ENCODE measurements at regions not wholly inside any gene's neighbourhood (a gene's known extent, or its start where the extent isn't known, plus 50 kb on each side); places are given as distances from the start of the nearest gene placed in this dataset.

DNA sequence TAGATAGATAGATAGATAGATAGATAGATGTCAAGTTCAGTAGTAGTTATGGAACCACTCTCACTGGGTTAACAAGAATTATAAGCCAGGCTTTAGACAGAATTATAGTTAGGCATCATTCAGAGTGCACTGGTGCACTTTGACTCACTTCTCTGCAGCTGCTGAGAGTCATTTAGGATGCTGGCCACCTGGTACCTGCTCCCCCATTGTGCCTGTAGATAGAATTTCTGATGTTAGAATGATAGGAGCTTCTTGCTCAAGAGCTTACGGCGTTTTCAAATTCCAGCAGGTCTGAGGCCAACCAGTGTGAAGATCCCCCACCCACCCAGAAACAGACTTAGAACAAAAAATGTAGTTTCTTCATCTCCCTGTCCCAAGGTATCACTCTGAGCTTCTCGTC lies 107.8 kb upstream of the HMCN1 start:
- Histone ChIP-seq H2BK15ac (ENCODE audit: low read depth, low read length) (no peak overlapping the region), H2BK5ac (ENCODE audit: insufficient read length, low read length) (no peak overlapping the region), H2AK5ac (ENCODE audit: insufficient read length, low read length) (no peak overlapping the region), H3K4me2 (ENCODE audit: insufficient read depth, insufficient read length, low read length) (no peak overlapping the region), H3K23me2 (ENCODE audit: insufficient read length, low read depth, low read length, poor library complexity, severe bottlenecking) (no peaks in the 10 kb centered on the region), H3K4ac (ENCODE audit: low read depth, low read length) (no peak overlapping the region), H2BK12ac (ENCODE audit: insufficient read length, low read depth, low read length) (no peak overlapping the region), H2AFZ (ENCODE audit: low read length) (no peak overlapping the region), H4K91ac (ENCODE audit: insufficient read length, low read depth, low read length) (no peak overlapping the region), H4K5ac (ENCODE audit: insufficient read length, low read depth, low read length) (no peak overlapping the region), H3K23ac (ENCODE audit: insufficient read length, low read depth, low read length) (no peak overlapping the region), H4K8ac (replicated peaks; ENCODE audit: insufficient read length, low read depth, low read length) (no peak overlapping the region), H3T11ph (ENCODE audit: low read length) (no peak overlapping the region), H3K4me1 (ENCODE audit: insufficient read depth, low read length) (peaks cover 1% of the 10 kb centered on the region; the same call in 1 of the 2 replicates), H3K27ac (ENCODE audit: insufficient read length, low read depth, low read length) (no peak overlapping the region), H4K20me1 (ENCODE audit: control insufficient read depth, insufficient read depth, insufficient read length) (no peaks in the 10 kb centered on the region), H3K27me3 (ENCODE audit: insufficient read depth, low read length) (no peaks in the 10 kb centered on the region), H3K79me2 (ENCODE audit: insufficient read depth, low read length) (no peaks in the 10 kb centered on the region), H2BK20ac (ENCODE audit: low read depth, low read length, poor library complexity, severe bottlenecking) (no peak overlapping the region), H3K18ac (ENCODE audit: insufficient read length, low read depth, low read length) (no peak overlapping the region), H3K9ac (ENCODE audit: extremely low read depth, insufficient read length, low read length) (no peak overlapping the region), H3K79me1 (ENCODE audit: insufficient read depth, low read depth, low read length, poor library complexity, severe bottlenecking) (no peaks in the 10 kb centered on the region), H3K14ac (ENCODE audit: insufficient read depth, low read length) (no peak overlapping the region), H3K9me3 (ENCODE audit: control insufficient read depth, low read depth, low read length) (no peaks in the 10 kb centered on the region), H3K56ac (ENCODE audit: insufficient read length, low read depth, low read length) (no peak overlapping the region), H2BK120ac (ENCODE audit: low read depth, low read length, poor library complexity, severe bottlenecking) (no peak overlapping the region)
- TF ChIP-seq, protein P1, sequence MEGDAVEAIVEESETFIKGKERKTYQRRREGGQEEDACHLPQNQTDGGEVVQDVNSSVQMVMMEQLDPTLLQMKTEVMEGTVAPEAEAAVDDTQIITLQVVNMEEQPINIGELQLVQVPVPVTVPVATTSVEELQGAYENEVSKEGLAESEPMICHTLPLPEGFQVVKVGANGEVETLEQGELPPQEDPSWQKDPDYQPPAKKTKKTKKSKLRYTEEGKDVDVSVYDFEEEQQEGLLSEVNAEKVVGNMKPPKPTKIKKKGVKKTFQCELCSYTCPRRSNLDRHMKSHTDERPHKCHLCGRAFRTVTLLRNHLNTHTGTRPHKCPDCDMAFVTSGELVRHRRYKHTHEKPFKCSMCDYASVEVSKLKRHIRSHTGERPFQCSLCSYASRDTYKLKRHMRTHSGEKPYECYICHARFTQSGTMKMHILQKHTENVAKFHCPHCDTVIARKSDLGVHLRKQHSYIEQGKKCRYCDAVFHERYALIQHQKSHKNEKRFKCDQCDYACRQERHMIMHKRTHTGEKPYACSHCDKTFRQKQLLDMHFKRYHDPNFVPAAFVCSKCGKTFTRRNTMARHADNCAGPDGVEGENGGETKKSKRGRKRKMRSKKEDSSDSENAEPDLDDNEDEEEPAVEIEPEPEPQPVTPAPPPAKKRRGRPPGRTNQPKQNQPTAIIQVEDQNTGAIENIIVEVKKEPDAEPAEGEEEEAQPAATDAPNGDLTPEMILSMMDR (conservative IDR thresholded peaks at IDR 0.05): no peak
- no CpG with 5 or more reads among the region's 3 CpGs for WGBS (ENCODE audit: extremely low coverage, insufficient read length, low lambda C conversion rate)
- H3K4me3 Mint-ChIP-seq: no peak overlapping the region
- no peaks in the 10 kb centered on the region for H3K27me3 Mint-ChIP-seq (ENCODE audit: low read depth)
- H3K27ac Mint-ChIP-seq: no peak overlapping the region
- no peak for DNase-seq
- H3K36me3 Mint-ChIP-seq (ENCODE audit: insufficient read depth in 1 of 3, low read depth in 3 of 3): 0 out of 7 replicates have a peak, but pooled peaks cover 0 to 1% (median 0%) of the 10 kb centered on the region in 3 experiments
- H3K9me3 Mint-ChIP-seq: no peaks in the 10 kb centered on the region
- peaks cover 12 to 15% of the 10 kb centered on the region in 2 experiments for H3K4me1 Mint-ChIP-seq

Measured in H9 (cell line).